Dedifferentiated amniotic fluid mesenchymal stem cell (primary cell): ENCODE measurements at regions not wholly inside any gene's neighbourhood (a gene's known extent, or its start where the extent isn't known, plus 50 kb on each side); places are given as distances from the start of the nearest gene placed in this dataset.
"Not testable (repeated sequence)": the region's sequence is repeated elsewhere in the genome, so short reads cannot be mapped to it uniquely, and the experiment has no call there.

Experiments used
- DNase-seq: peaks from one replicate; pipeline ENCODE4 v3.0.0-alpha.2; 2016; ENCODE audit errors: extremely low spot score

GRCh38 chr10:108034829-108035228 is 870.3 kb upstream of the SORCS1 start:
- no peak for DNase-seq

GRCh38 chr10:108033518-108033917 is 869.0 kb upstream of the SORCS1 start:
- not testable (repeated sequence) for DNase-seq

- no peak for DNase-seq
Measured at GRCh38 chr10:108031505-108031904, 867.0 kb upstream of the SORCS1 start.

GRCh38 chr10:108014902-108015177 is 850.3 kb upstream of the SORCS1 start:
- DNase-seq, result no peak

DNA sequence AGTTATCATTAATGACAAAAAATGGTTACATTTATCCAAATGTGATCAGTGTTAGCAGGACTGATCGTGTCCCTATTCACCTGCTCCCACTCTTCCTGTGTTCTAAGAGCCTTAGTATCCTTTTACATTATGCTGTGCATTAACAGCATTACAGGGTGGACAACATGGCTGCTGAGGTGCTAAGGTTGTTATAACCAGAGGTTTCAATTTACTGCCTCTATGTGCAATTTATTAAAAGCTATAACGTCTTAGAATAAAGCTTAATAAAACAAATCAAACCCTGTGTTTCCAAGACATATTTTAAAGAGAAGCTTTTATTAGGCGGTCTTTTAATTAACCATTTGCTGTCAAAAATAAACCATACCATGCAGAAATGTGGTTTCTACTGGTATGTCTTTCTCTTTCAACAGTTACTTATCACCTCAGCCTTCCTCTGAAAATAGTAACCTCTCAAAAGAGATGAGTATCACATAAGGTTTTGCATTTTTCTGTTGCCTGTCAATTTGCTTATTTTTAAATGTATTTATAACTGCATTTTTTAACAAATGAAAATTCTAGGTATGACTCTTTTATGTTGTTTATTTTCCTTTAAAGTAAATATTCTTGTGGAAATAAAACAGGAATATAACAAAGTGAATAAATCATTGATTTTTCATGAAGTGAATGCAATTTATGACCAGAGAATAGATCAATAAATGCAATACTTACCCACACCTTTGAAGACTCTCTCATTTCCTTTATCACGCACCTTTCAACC is 849.8 kb upstream of the SORCS1 start:
- no peak for DNase-seq

DNA sequence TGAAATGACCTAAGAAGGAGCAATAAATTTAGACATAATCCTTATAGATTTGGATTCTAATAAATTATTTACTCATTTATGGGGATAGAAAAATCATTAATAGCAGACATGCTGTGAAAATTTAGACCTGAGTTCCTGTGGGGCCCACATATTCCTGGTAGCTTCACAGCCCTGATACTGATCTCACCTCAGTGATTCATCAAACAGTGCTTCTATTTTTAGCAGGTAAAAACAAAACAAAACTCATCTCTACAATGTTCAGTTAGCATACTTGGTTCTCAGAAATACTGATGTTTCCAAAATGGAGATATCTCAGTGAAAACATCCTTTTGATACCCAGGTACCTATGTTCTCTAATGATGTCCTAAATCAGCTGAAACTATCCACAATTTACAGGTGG is 841.1 kb upstream of the SORCS1 start:
- DNase-seq, result no peak

DNA sequence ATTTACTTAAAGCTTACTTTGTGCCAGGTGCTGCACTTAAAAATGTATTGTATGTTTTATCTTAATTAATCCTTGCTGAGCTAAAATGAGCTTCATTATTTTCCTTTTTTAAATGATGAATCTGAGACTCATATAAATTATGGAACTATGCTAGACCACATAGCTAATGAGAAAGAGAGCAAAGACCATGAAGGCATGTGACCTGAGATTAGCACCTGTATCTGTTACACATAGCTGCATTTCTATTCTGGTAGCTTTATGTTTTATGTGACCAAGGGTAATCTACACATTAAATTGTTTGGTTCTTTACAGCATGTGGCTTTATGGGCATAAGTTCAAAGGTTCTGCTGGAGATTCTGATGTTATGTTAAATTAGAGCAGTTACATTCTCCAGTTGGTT is 839.1 kb upstream of the SORCS1 start:
- no peak for DNase-seq

DNA sequence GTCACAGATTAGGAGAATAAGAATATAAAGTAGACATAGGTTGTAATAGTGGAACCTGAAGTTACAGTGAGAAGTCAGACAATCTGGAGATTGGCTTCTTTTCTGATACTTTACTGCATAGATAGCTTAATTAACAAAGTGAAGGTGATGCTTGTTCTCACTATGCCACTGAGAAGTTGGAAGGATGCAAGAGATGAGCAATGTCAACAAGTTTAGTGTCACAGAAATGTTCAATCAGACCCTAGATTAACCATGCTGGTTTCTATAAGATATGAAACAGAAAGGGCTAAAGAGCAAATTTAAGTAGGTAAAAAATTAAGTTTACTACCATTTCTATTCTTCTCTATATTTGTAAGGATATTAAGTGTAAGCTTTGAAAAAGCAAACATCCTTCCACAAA is 838.6 kb upstream of the SORCS1 start:
- no peak for DNase-seq

DNA sequence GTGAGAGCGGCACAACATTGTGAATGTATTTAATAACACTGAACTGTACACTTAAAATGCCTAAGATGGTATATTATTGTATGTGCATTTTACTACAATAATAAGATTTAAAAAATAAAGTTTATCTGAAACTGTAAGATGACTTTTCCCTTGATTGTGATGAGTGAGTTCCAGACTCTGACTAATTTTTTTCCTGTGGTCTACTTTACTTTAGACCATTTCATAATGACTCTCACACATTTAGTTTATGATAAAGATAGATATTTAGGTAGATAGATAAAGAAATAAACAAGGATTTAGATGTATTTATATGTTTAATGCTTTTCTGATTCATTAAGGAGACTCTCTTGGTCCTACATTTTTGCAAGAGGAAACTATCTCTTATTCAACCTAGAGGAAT is 835.9 kb upstream of the SORCS1 start:
- DNase-seq, result no peak

- no peak for DNase-seq
Measured at GRCh38 chr10:107994621-107995270, 830.2 kb upstream of the SORCS1 start.

- DNase-seq, result no peak
Measured at GRCh38 chr10:107986571-107986970, 822.1 kb upstream of the SORCS1 start.

GRCh38 chr10:107984581-107984980 is 820.1 kb upstream of the SORCS1 start:
- no peak for DNase-seq

- no peak for DNase-seq
Measured at GRCh38 chr10:107984149-107984548, 819.6 kb upstream of the SORCS1 start.

DNA sequence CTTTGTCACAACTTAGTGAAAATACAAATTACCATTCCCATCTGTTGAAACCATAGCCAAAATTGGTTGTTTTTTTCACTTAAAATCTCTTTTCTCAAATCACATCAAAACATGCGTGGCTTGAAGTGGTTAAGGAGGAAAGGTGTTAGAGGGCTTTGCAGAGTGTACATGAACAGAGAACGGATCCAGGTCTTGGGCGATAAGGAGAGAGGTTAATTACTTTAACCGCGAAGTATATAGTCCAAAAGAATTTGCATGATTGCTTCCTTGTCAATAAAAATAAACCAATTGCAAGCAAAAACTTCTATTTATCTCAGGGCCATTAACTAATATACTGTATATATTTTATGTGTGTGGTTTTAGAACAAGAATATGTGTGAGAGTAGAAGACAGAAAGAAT is 813.9 kb upstream of the SORCS1 start:
- DNase-seq, result no peak

DNA sequence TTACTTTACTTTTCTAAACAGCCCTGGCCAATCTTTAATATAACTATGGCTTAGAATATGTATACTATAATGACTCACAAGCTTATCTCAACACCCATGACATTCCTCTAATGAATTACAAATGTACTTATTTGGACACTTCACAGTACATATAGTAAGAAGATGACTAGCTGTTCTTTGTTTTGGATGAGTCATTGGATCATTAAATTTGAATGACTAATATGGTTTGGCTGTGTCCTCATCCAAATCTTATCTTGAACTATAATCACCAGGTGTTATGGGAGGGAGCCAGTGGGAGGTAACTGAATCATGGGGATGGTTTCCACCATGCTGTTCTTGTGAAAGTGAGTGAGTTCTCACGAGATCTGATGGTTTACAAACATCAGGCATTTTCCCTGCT is 807.5 kb upstream of the SORCS1 start:
- peak; percentile 42 for DNase-seq

- DNase-seq, result peak; percentile 50
Measured at GRCh38 chr10:107971411-107971810, 806.9 kb upstream of the SORCS1 start.

- DNase-seq, result no peak
Measured at GRCh38 chr10:107970512-107970911, 806.0 kb upstream of the SORCS1 start.

- DNase-seq, result no peak
Measured at GRCh38 chr10:107969936-107970335, 805.4 kb upstream of the SORCS1 start.

DNA sequence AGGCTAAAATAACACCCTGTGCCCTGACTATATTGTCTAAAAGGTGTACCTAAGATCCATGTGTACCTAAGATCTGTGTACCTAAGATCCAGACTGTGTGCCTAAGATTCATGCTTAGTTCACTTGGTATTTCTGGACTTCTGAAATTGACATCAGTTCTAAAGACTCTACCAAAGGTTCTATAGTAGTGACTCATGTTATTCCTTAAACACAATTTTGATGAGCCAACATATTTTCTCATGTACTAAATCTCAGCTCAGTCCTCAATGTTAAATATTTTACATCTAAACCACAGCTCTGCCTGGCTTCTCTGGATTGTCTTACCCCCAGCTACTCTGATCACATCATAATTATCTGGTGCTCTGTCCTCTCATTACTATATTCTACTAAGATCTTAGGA is 802.3 kb upstream of the SORCS1 start:
- DNase-seq, result no peak

DNA sequence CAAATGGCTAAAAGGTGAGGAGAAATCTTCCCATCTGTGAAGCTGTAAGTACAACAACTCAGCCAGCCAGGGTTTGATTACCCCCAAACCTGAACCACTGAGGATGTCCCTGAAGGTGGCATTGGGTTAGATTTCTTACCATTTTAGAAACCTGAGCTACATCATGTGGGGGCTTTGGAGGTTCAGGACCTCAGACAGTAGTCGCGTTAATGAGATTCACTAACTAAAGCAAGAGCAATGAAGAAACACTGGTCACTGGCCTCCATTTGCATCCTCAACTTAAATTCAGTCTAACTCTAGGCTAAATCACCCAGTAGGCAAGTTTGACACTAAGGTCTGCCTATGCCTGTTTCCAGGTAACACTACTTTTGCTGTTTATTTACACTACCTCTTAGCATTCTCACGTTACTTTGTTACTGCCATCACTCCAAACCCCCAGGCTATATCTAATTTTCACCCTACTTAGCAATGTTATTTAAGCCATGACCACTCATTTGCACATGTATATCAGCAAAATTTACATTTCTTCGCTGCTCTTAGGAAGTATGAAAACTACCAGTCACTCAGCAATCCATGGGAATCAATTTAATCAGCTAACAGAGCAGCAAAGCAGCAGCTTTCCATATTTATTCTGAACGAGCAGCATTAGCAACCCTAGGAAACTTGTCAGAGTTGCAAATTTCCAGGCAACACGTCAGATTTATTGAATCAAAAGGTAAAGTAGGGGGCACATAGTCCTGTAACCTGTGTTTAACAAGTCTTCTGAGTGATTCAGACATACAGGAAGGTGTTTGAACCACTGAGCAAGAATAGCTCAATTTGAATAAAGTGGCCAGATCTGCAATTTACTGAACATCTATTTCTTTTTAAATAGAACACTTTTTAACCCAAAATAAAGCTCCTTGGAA is 788.4 kb upstream of the SORCS1 start:
- no peak for DNase-seq

GRCh38 chr10:107950411-107951062 is 786.0 kb upstream of the SORCS1 start:
- not testable (repeated sequence) for DNase-seq

- DNase-seq, result no peak
Measured at GRCh38 chr10:107942826-107943225, 778.3 kb upstream of the SORCS1 start.
